Mucosa of gallbladder (tissue), 1 donor: ENCODE measurements at regions not wholly inside any gene's neighbourhood (a gene's known extent, or its start where the extent isn't known, plus 50 kb on each side); places are given as distances from the start of the nearest gene placed in this dataset.
"Not testable (repeated sequence)": the region's sequence is repeated elsewhere in the genome, so short reads cannot be mapped to it uniquely, and the experiment has no call there.

ENCODE experiments used
- DNase-seq: peaks from one replicate; pipeline ENCODE4 v3.0.0-alpha.2; 2020; ENCODE audit warnings: low spot score
- donor health status: DM: no; HTN: no; CAD: no.

DNA sequence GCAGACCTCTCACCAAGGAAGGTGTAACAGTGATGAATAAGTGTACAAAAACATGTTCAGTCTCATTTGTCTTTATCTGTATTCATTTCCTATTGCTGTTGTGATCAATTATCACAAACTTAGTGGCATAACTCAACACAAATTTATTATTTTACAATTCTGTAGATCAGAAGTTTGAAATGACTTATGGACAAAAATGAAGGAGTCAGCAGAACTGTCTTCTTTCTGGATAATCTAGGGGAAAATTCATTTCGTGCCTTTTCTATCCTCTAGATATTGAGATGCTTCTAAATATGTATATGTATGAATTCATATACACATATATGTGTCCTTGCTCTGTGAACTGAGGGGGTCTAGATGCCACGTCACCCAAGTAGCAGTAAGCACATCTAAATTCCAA is 663.1 kb upstream of the MARCKS start:
- DNase-seq, result no peak

DNA sequence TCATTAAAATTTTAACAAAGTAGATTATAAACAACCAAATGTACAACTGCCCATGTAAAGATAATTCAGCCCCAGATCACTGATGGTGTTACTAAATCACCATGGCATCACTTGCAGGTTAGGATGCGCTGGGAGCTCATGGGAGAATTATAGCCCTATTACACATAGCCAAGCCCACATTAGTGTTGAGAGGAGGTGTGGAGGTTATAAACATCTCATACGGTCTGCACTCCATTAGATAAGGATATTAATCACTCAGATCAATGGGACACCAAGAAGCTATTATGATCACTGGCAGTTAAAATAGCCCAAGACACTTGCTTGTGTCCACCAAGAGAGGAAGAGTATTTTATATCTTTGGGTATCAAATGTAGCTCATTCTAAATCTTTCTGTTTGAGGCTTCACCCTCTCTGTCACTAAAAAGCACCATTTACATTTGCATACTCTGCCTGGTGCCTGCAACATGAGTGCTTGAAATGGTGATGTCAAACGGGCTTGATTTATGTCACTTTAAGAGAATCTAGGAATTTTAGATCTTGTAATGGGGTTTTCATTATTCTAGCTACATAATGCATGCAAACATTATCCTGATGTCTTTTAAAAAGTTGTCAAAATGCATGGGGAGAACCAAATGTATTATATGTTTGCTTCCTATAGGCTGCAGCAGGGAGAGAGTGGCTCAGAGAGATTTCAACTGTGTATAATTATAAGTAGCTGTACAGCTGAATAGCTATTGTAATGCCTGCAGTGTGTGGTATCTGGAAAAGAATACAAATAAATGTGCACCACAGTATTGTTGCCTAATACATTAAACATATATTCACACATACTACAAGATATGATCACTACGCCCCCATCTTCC is 654.1 kb upstream of the MARCKS start:
- DNase-seq, result no peak

DNA sequence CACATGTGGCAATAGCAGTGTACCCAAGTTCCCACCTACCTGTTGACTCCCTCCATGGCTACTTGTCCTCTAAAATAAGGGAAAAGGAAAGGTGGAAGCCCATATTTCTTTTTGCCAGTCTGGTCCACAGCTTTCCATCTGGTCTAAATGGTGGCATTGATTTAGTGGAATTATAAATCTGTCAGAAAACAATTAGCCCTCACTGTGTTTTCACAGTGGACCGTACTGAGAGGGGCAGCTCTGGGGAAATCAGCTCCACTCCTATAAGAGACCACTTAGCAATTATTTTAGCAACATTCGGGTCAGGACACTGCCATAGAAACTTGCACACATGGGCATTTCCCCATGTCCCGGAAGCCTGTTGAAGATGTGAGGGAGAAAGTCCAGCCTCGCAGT is 653.4 kb upstream of the MARCKS start:
- DNase-seq, result no peak

DNA sequence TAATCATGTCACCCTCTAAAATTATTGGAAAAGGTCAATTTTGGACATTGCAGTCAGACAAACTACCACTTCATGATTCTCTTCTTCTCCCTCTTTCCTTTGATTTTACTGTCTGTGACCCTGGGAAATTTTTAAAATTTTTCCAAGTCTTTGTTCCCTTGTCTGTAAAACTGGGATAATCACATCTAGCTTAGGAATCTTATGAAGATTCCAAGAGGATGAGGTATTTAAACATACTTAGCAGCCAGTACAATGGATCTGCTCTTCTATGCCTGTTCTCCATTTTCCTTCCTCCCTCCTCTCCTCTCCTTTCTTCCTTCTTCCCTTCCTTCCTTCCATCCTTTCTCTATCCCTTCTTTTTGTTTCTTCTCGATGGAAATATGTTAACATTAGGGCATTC is 651.6 kb upstream of the MARCKS start:
- no peak for DNase-seq

DNA sequence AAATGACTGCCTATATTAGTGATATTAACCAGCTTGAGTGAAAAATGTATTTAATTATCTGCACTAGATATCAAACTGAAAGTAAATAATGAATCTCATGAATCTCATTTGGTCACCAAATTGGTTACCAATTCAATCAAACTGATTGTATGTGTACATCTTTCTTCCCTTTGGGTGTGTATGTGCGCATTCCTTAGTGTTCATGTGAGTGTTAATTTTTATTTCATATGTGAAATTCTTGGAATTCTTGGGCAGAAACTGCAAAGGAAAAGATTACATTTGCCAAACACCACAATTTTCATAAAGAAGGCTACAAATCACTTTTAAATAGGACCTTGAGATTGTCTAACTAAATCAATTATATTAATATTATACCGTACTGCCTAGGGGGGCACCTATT is 648.4 kb upstream of the MARCKS start:
- no peak for DNase-seq

DNA sequence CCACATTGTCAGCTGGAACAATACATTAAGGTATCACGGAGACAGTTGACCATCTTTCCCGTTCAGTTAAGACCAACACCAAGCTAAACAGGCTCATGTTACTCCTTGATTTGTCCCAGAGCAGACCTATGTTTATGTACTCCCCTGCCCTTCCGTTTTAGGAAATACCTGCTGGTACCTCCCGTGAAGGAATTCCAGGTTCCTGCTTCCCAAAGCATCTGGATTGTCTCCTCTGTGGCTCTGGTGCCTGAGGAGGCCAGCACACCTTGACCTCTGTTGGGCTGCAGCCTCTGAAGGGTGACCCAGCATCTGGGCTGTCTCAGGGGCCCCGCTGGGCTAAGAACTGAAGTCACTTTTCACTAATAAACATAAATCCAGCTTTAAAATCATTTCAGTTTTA is 647.8 kb upstream of the MARCKS start:
- DNase-seq, result no peak

DNA sequence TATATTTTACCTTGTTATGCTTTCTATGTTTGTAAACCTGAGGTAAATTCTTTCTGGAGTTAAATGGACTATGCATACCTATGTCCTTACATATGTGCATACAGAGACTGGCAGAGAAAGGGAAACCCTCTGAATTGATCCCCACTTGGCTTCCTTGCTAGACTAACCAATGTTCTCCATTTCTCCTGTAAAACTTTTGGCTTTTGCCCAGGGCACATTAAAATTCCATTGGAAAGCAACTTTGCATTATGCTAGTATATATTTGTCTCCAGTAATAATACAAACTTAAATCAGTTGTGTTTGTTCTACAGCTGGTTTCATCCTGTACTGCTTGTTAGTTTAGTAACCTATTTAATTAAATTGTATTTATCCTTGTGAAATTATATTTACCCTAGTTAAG is 646.0 kb upstream of the MARCKS start:
- no peak for DNase-seq

DNA sequence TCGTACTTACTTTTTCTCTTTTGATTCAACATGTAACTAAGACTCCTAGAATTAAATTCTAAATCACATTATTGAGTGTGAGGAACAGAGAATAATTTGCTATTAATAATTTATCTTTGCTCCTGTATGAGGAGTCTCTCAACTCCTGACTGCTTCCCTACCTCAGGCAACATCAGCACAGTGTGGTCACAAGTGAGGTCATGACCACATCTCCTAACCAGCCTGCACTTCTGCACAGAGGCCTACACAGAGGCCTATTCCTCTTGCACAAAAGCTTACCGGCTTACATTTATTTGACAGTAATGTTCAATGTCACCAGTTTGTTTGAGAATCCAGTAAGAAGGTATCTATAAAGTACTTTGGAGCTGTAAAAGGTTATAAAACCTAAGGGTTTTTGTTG is 637.4 kb upstream of the MARCKS start:
- DNase-seq, result no peak

DNA sequence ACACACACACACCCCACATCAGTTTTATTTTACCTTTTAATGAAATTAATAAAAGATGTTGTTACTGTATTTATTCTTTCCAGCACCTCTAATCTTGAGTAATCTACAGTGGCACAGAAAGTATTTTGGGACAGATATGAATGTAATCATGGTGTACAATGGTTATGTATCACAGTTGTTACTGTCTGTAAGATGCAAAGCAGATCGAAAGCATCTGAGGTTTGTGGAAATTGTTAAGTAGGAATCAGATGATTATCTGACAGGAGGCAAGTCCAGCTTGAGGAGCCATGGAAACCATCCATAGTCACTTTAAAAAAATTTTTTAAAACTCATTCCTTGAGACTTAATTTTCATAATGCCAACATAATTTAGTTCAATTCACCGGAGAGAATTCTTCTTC is 636.3 kb upstream of the MARCKS start:
- DNase-seq, result no peak

DNA sequence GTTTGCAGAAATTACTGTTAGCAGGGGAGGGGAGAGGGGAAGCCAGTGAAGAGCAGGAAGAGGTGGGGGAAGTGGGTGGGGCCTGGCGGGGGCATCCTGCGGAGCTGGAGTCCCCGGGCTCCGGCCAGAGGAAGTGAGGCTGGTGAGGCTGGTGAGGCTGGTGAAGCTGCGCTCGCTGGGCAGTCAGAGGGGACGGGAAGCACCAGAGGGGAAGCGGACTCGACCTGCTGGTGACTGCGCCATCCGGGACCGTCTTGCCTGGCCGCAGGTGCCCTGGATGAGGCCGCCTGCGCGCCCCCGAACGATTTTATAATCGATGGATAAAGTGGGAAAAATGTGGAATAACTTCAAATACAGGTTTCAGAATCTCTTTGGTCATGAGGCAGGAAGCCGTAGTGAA is 635.3 kb upstream of the MARCKS start:
- DNase-seq, result no peak

DNA sequence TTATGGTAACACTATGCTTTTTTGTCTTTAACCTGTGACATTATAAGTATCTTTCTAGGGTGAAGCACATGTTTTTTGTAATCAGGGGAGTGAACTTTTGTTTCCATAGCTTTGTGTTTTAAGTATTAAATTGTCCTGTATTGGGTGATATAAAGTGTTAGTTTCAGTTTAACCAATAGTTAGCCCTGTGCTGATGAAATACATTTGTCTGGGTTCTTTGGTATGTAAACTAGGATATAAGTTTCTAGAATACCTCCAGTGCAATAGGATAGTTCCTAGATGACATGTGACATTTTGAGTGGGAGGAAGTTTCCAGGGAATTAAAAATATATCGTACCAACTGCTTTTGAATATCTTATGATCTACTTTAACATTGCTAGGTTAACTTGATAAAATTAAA is 611.0 kb upstream of the MARCKS start:
- no peak for DNase-seq

DNA sequence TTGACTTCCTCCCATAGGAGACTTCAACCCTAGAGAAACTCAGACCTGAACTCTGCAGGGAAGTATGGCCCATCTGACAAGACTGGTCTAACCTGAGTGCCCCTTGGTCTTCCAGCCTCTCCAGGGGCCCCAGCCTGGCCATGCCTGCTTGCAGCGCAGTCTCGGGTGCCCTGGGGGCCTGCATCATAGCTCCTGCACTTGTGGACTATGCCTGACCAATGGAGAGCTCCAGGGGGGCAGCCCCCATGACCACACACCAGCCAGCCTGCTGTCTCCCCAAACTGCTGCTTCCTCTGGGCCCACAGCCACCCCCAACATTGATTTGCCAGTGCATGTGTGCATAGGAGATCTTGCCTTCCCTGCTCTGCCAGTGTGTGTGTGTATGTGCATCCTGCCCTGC is 608.6 kb upstream of the MARCKS start:
- no peak for DNase-seq

DNA sequence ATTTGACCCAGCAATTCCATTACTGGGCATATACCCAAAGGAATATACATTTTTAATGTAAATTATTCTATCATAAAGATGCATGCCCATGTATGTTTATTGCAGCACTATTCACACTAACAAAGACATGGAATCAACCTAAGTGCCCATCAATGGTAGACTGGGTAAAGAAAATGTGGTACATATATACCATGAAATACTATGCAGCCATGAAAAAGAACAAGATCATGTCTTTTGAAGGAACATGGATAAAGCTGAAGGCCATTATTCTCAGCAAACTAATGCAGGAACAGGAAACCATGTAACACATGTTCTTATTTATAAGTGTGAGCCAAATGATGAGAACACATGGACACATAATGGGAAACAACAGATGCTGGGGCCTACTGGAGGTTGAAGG is 603.0 kb upstream of the MARCKS start:
- DNase-seq, result not testable (repeated sequence)

DNA sequence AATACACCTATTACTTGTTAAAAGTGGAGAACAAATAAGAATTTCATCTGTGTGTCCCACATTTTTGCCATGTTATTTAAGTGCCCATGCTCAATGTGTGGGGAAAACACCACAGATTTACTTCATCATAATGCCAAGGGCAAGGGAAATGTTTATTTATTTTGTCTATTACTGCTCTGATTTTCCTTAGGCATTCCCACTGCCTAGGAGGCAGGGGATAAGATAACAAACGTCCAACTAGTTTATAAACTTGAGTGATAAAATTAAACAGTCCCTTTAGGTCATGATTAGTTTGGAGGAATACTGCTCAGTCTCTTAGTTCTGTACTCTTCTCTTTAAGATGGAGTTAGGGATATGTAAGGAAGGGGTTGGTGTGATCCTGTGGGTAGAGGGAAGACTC is 598.4 kb upstream of the MARCKS start:
- DNase-seq, result no peak

DNA sequence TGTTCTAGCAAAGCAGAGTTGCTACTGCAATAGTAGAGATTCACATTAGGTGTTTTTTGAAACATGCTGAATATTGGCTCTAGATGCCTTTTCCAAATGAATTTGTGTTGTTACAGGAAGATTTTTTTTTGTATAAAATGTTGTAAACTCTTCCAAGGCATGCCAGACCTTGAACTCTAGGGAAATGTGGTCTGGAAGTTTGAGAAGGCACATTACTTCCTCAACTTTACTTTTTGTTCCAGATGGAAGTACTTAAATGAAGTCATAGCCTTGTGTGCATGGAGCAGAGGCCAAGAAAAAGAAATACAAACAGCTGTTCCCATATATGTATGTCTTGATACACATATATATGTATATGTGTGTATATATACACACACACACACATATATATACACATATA is 585.7 kb upstream of the MARCKS start:
- DNase-seq, result no peak

DNA sequence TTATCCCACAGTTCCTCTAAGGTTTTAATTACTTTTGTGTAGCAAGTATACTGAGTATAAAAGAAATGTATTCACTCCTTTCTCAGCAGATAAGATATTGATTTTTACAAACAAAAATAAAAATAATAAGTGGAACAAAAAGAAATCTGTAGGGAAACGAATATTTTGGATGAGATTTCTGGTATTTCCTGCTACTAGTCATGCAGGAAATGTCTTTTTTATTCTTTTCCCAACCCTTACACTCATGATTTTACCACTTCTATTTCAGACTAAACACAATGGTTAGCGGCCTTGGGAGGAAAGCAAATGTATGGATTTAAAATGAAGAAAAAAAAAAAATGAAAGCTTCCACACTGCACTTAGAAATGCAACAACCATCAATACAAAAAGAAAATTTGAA is 580.5 kb upstream of the MARCKS start:
- no peak for DNase-seq

DNA sequence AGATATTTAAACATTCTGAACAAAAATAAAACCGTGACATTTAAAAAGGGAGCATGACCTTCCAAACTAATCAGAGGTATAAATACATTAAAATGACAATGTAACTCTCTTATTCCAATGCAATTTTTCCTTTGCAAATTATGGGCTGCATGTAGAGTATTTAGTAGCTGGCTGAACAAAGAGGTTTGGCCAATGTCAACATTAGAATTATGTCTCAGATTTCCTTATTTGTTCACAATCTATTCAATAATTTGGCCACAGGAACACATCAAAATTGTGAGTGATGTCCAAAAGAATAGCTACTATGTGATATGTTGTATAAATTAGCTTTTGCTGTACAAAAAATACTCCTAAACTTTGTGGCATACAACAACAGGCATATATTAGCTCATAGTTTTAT is 580.0 kb upstream of the MARCKS start:
- DNase-seq, result no peak

DNA sequence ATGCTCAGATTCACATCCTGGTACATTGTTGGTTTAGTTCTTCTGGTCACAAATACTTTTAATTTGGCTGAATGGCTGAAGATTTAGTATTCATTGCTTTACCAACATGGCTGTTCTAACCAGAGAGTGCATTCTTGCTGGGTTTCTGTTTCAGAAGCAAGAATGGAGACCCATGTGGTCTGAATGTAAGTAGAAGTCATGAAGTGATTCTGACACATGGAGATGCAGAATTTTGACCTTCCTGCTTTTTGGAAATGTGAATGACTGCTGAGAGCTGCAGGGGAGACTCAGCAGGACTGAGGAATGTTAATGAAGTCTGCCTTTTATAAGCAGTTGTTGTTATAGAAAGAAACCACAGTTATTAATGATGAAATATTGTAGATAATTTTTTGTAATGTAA is 576.1 kb upstream of the MARCKS start:
- no peak for DNase-seq

DNA sequence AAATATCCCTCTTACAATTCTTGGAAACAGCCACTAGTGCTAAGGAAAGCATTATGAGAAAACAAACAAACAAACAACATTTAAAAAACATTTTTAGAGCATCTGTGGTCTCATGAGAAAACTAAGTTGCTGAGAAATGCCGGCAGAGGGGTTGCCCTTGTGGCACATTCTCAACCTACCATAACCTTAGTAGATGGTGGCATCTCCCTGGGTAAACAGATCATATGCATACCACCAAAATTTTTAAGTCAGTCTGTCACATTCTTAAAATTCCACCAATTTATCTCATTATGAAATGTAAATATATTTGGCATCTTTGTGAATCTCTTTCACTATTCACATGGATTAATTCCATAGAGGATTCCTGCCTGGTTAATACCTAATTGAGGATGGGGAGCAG is 575.7 kb upstream of the MARCKS start:
- DNase-seq, result no peak

DNA sequence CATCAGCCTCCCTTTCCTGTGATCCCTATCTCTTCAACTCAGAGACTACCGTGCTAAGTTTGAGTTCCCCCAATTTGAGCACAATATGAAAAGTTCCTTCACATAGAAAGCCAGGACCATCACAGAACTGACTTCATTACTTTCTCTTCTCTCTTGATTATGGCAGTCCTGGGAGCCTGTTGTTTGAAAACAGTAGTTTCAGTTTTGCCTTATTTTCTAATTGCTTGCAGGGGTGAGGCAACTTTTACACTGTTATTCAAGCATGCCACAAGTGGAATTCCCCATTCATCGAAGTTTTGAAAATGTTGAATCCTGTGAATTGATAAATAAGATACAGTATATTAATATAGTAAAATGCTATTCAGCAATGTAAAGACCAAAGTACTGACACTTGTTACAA is 569.7 kb upstream of the MARCKS start:
- DNase-seq, result no peak

DNA sequence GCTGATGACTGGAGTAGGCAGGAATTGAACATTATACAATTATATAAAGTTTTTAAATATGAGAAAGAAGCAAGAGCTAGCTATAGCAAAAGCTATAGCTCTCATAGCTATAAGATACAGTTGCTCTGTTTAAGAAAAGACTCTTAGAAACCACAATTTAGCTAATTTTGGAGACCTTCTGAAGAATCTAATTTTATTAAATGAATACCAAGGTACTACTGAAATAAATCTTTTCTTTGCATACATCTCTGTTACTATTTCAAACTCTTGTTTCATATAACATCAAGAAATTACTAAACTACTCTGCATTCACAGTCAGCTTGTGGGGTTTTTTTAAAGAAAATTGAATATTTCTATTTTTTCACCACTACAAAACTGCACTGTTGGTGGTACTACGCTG is 568.7 kb upstream of the MARCKS start:
- DNase-seq, result no peak

DNA sequence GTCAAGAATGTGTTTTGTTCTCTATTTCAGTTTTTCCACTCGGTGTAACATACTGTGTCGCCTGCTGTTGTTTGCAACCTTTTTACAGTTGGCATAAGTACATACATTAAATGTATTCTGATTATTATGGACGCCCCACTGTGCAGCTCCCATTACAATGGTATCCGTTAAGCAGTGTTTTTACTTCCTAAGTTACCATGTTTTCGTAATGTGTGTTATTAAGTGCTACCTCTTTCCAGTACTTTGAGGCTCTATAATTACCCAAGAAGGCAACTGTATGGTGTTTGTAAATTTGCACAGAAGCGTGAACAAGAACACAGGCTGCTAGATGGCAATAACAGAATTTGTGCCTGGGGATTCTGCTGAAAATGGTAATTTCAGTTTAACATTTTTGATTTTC is 568.0 kb upstream of the MARCKS start:
- no peak for DNase-seq

DNA sequence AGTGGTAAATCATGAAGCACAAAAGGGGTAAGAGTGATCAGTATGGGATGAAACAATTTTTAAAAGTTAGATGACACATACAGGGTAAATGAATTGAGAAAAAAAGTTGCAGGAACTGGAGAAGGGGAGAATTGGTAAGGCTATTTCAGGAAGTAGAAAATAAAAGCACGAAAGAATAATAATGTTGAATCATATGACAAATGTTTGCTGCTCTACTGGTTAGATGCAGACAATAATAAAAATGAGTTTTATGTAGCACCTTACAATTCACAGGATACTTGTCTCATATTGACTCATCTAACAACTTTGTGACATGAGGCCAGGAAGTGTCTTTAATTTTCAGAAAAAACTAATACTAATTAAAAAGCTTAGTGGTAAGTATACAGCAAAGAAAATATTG is 566.5 kb upstream of the MARCKS start:
- no peak for DNase-seq

DNA sequence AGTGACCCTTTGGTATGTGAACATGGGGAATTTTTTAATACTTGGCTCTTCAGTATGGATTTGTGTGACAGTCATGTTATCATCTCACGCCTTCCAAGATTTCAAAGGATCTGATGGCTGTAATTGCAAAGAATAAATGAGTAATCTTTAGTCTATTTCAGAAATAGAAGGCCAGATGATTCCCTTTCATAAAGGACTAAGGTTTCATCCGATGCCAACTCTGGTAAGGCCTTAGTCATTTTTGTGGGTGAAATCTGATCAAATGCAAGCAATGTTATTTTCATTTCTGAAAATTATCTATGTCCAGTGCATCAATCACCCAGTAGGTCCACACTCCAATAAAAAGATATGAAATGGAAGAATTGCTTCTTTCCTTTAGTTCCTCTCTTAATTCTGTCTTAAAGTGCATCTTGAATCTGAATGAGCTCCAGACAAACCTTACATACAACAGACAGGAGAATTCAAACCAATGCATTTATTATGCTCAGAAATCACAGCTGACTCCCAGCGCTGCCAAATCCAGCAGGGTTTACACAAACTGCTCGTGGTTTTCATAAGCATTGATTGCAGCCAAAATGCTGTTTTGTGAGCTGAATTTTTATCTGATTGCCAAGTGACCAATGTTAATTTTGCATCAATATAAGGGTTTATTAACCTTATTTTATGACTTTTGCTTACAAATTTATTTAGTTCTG is 565.2 kb upstream of the MARCKS start:
- no peak for DNase-seq
